RWPE2 (cell line): ENCODE measurements at regions not wholly inside any gene's neighbourhood (a gene's known extent, or its start where the extent isn't known, plus 50 kb on each side); places are given as distances from the start of the nearest gene placed in this dataset.

Experiments used
- ATAC-seq: fragments of 200-7000 bp; cut with Tn5 transposase; 3 replicates; pipeline ENCODE4 v1.9.1; 2021; ENCODE audit warnings: low read depth
- DNase-seq: peaks from one replicate; pipeline ENCODE4 v3.0.0-alpha.2; 2020; ENCODE audit warnings: low spot score
- H3K27ac ChIP-seq: fragments of 450-650 bp; 2 replicates; pipeline ENCODE4 v1.5.1; 2017; ENCODE audit warnings: mild to moderate bottlenecking; ENCODE audit not compliant: poor library complexity, severe bottlenecking
- H3K27me3 ChIP-seq: fragments of 250-450 bp; sonication (Bioruptor Pico); 2 replicates; pipeline ENCODE4 v1.5.1; 2021; ENCODE audit warnings: mild to moderate bottlenecking, moderate library complexity; ENCODE audit not compliant: insufficient read depth, poor library complexity, severe bottlenecking
- H3K36me3 ChIP-seq: fragments of 250-450 bp; sonication (Bioruptor Pico); 2 replicates; pipeline ENCODE4 v1.5.1; 2020; ENCODE audit warnings: low read depth, mild to moderate bottlenecking, moderate library complexity
- H3K4me1 ChIP-seq: fragments of 250-450 bp; sonication (Bioruptor Pico); 2 replicates; pipeline ENCODE4 v1.5.1; 2021; ENCODE audit warnings: mild to moderate bottlenecking, moderate library complexity; ENCODE audit not compliant: insufficient read depth, poor library complexity, severe bottlenecking
- H3K4me3 ChIP-seq: fragments of 250-450 bp; sonication (Bioruptor Pico); 2 replicates; pipeline ENCODE4 v1.5.1; 2021; ENCODE audit warnings: mild to moderate bottlenecking, moderate library complexity; ENCODE audit not compliant: severe bottlenecking
- H3K9me3 ChIP-seq: fragments of 250-450 bp; sonication (Bioruptor Pico); 2 replicates; pipeline ENCODE4 v1.5.1; 2021; ENCODE audit warnings: mild to moderate bottlenecking, moderate library complexity; ENCODE audit not compliant: severe bottlenecking
- TF ChIP-seq, protein P1 (sequence below): fragments of 450-650 bp; IDR thresholded peaks from one replicate; pipeline ENCODE4 v1.5.1; 2017; ENCODE audit warnings: mild to moderate bottlenecking, moderate library complexity; ENCODE audit not compliant: poor library complexity, severe bottlenecking

DNA sequence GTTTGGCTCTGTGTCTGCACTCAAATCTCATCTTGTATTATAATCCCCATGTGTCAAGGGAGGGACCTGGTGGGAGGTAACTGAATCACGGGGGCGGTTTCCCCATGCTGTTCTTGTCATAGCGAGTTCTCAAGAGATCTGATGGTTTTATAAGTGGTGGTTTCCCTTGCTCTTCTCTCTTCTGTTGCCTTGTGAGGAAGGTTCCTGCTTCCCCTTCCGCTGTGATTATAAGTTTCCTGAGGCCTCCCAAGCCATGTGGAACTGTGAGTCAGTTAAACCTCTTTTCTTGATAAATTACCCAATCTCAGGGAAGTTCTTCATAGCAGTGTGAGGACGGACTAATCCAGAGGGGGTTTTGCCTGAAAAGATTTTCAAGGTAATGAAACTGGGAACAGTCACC lies 245.4 kb downstream of the GALR1 start:
- peaks cover 7% of the 10 kb centered on the region for H3K27me3 ChIP-seq
- DNase-seq (no peak), ATAC-seq (no peak)
- H3K36me3 ChIP-seq: no peaks in the 10 kb centered on the region
- H3K27ac ChIP-seq: no peak overlapping the region
- no peaks in the 10 kb centered on the region for H3K4me1 ChIP-seq
- H3K9me3 ChIP-seq: no peaks in the 10 kb centered on the region
- TF ChIP-seq, protein P1, sequence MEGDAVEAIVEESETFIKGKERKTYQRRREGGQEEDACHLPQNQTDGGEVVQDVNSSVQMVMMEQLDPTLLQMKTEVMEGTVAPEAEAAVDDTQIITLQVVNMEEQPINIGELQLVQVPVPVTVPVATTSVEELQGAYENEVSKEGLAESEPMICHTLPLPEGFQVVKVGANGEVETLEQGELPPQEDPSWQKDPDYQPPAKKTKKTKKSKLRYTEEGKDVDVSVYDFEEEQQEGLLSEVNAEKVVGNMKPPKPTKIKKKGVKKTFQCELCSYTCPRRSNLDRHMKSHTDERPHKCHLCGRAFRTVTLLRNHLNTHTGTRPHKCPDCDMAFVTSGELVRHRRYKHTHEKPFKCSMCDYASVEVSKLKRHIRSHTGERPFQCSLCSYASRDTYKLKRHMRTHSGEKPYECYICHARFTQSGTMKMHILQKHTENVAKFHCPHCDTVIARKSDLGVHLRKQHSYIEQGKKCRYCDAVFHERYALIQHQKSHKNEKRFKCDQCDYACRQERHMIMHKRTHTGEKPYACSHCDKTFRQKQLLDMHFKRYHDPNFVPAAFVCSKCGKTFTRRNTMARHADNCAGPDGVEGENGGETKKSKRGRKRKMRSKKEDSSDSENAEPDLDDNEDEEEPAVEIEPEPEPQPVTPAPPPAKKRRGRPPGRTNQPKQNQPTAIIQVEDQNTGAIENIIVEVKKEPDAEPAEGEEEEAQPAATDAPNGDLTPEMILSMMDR: no peak
- H3K4me3 ChIP-seq: no peak overlapping the region

DNA sequence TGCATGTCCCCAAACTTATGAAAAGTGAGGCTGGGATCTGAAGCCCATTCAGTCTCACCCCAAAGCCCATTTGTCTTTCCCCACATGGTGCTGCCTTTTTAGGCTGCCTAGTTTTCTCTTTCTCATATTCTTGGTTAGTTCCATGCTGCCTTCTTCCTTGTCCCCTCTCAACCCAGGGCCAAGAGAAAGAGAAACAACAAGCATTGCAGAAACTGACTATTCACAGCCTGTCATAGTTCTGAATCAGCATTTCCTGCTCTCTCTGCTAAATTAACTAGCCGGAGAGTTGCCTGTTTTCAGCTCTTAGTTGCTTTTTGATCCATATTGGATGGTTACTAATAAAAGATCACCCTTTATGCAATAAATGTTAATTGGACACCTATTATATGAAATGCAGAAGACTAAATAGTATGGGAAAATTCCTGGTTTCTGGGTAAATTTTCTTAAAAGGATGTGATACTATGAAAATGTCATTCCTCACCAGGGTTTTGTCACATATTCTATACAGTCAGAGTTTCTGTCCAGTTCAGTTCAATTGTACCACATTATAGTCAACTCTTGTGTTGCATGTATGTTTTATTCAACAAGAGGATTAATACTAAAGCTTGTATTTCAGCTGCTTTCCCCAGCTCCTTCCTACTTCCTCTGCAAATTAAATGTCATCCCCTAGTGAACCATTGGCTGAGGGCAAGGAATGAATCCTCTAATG lies 246.5 kb downstream of the GALR1 start:
- ATAC-seq: no peak

DNA sequence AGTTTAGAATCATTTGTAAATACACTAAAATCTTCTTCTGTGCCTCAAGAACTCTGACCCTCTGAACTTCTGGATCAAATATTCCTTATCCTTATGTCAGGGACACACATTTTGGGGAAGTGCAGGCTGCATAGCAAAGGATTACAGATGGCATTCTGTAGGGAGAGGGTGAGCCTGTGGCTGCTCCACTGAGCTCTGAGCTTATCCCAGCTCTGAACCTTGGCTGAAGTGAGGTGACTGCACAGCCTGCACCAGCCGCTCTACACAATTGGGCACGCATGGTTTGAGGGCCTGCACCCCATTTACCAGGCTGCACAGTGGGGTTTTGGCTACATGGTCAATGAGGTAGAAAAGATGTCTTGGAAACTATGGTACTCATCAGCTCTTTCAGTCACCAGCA lies 251.6 kb downstream of the GALR1 start:
- TF ChIP-seq, protein P1: no peak
- no peaks in the 10 kb centered on the region for H3K27me3 ChIP-seq
- ATAC-seq (no peak), DNase-seq (no peak)
- no peaks in the 10 kb centered on the region for H3K9me3 ChIP-seq
- no peak overlapping the region for H3K27ac ChIP-seq
- no peaks in the 10 kb centered on the region for H3K4me1 ChIP-seq
- no peak overlapping the region for H3K4me3 ChIP-seq
- no peaks in the 10 kb centered on the region for H3K36me3 ChIP-seq

More for the DNA sequence above, 246.5 kb downstream of the GALR1 start:
- TF ChIP-seq, protein P1: no peak
- H3K27me3 ChIP-seq: peaks cover 7% of the 10 kb centered on the region
- H3K36me3 ChIP-seq: no peaks in the 10 kb centered on the region
- H3K4me1 ChIP-seq: no peaks in the 10 kb centered on the region
- no peak overlapping the region for H3K4me3 ChIP-seq
- no peaks in the 10 kb centered on the region for H3K9me3 ChIP-seq
- DNase-seq: no peak
- H3K27ac ChIP-seq: no peak overlapping the region

DNA sequence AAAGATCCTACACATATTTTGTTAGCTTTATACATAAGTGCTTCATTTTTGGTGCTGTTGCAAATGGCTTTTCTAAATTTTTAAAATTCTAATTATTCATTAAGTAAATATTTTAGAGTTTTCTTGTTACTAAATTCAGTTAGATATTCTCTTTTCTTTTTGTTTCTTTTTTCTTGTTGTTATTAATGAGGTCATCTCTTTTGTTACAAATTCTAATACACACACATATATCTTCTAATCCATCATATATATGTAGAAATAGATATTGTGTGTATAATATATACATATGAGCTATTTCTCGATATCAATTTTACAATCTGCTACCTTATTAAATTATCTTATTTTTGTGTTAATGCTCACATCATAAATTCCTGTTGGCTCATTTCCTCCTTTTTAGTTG lies 255.9 kb downstream of the GALR1 start:
- H3K4me1 ChIP-seq: no peaks in the 10 kb centered on the region
- DNase-seq (no peak), ATAC-seq (no peak)
- H3K4me3 ChIP-seq: no peak overlapping the region
- no peaks in the 10 kb centered on the region for H3K9me3 ChIP-seq
- H3K27me3 ChIP-seq: no peaks in the 10 kb centered on the region
- H3K36me3 ChIP-seq: no peaks in the 10 kb centered on the region
- TF ChIP-seq, protein P1: no peak
- H3K27ac ChIP-seq: no peak overlapping the region

DNA sequence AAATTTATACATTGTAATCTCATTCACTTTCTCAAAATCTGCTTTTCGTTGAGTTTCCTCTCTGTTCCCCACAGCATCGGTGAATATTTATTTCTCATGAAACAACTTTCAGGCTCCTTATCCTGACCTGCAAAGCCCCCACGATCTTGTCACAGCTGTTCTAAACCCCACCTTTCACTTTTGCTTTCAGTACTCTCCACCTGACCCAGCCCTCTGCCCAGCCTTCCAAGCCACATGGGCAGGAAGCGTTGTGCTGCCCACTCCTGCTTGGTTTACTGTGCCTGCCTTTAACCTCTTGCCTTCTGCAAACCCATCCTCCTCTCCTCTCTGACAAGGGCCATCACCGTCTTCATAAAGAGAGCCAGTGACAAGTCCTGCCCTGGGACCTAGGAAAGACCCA lies 262.5 kb downstream of the GALR1 start:
- Histone ChIP-seq H3K4me1 (no peaks in the 10 kb centered on the region), H3K9me3 (no peaks in the 10 kb centered on the region), H3K27ac (no peak overlapping the region), H3K36me3 (no peaks in the 10 kb centered on the region), H3K4me3 (no peak overlapping the region), H3K27me3 (no peaks in the 10 kb centered on the region)
- TF ChIP-seq, protein P1: no peak
- ATAC-seq: no peak
- no peak for DNase-seq
